GM21717 (cell line): ENCODE measurements at regions not wholly inside any gene's neighbourhood (a gene's known extent, or its start where the extent isn't known, plus 50 kb on each side); places are given as distances from the start of the nearest gene placed in this dataset.
"Not testable (repeated sequence)": the region's sequence is repeated elsewhere in the genome, so short reads cannot be mapped to it uniquely, and the experiment has no call there.

Experiments
- ATAC-seq: cut with Tn5 transposase; IDR thresholded peaks from one replicate; pipeline ENCODE4 v1.9.1; 2021; ENCODE audit warnings: mild to moderate bottlenecking, moderate library complexity; ENCODE audit not compliant: unreplicated experiment

GRCh38 chr10:57696641-57697040, 571.1 kb downstream of the IPMK start:
- no peak for ATAC-seq

- no peak for ATAC-seq
These were observed 572.6 kb downstream of the IPMK start for GRCh38 chr10:57694956-57695608.

GRCh38 chr10:57692255-57692980, 575.3 kb downstream of the IPMK start:
- ATAC-seq = no peak

GRCh38 chr10:57689596-57690297, 577.9 kb downstream of the IPMK start:
- no peak for ATAC-seq

- no peak for ATAC-seq
These were observed 587.8 kb downstream of the IPMK start for GRCh38 chr10:57679916-57680315.

- no peak for ATAC-seq
These were observed 592.6 kb downstream of the IPMK start for GRCh38 chr10:57675125-57675524.

- no peak for ATAC-seq
These were observed 594.2 kb downstream of the IPMK start for GRCh38 chr10:57673446-57673960.

- ATAC-seq = peak; percentile 51
These were observed 602.9 kb downstream of the IPMK start for GRCh38 chr10:57664815-57665214.

GRCh38 chr10:57663401-57663800, 604.3 kb downstream of the IPMK start:
- no peak for ATAC-seq

- no peak for ATAC-seq
These were observed 606.5 kb downstream of the IPMK start for GRCh38 chr10:57661206-57661605.

GRCh38 chr10:57657164-57657765, 610.4 kb downstream of the IPMK start:
- peak; percentile 92 for ATAC-seq

- ATAC-seq = peak; percentile 77
These were observed 612.8 kb downstream of the IPMK start for GRCh38 chr10:57654856-57655255.

GRCh38 chr10:57645108-57645507, 622.6 kb downstream of the IPMK start:
- not testable (repeated sequence) for ATAC-seq

GRCh38 chr10:57638411-57638810, 629.3 kb downstream of the IPMK start:
- no peak for ATAC-seq

- no peak for ATAC-seq
These were observed 639.0 kb downstream of the IPMK start for GRCh38 chr10:57628592-57629284.

GRCh38 chr10:57627642-57628178, 640.0 kb downstream of the IPMK start:
- no peak for ATAC-seq

- ATAC-seq = no peak
These were observed 642.7 kb downstream of the IPMK start for GRCh38 chr10:57624856-57625592.

GRCh38 chr10:57624066-57624465, 643.6 kb downstream of the IPMK start:
- no peak for ATAC-seq

- no peak for ATAC-seq
These were observed 646.2 kb downstream of the IPMK start for GRCh38 chr10:57621466-57621865.
